H1 (cell line): ENCODE measurements at regions not wholly inside any gene's neighbourhood (a gene's known extent, or its start where the extent isn't known, plus 50 kb on each side); places are given as distances from the start of the nearest gene placed in this dataset.

Experiments used
- CTCF ChIA-PET: fragments of 300-600 bp; sonication (Branson Sonifier 250); formaldehyde crosslinking; loops from one replicate; lab custom pipeline; 2021; ENCODE audit not compliant: partially characterized antibody; lab: Charles Lee
- POLR2A ChIA-PET: fragments of 300-600 bp; sonication (Branson Sonifier 250); formaldehyde crosslinking; loops from one replicate; lab custom pipeline; 2021; ENCODE audit warnings: inconsistent platforms; ENCODE audit not compliant: partially characterized antibody; lab: Charles Lee
- DNase-seq, 2 experiments: peaks; one replicate each; pipeline versions ENCODE4 v3.0.0 to v3.0.0-alpha.2; 2010 to 2022; ENCODE audit warnings: low spot score in 2 of 2, low read depth in 1 of 2, mixed read lengths in 1 of 2
- FAIRE-seq: peaks from 2 replicates; lab custom pipeline; 2011; peaks lifted over from hg19 to GRCh38; lab: Jason Lieb, UNC
- H2AFZ ChIP-seq: 2 replicates; pipeline ENCODE4 v1.8.1; 2012; ENCODE audit warnings: low read length, inconsistent platforms
- H2AK5ac ChIP-seq: 2 replicates; pipeline ENCODE4 v1.6.1; 2013; ENCODE audit warnings: low read depth, low read length
- H2BK120ac ChIP-seq: replicated peaks from 2 replicates; pipeline ENCODE3; 2013; ENCODE audit warnings: low read depth, low read length, inconsistent platforms
- H2BK12ac ChIP-seq: 2 replicates; pipeline ENCODE4 v1.6.1; 2013; ENCODE audit warnings: low read depth, low read length
- H2BK15ac ChIP-seq: 2 replicates; pipeline ENCODE4 v1.6.1; 2013; ENCODE audit warnings: low read length
- H2BK20ac ChIP-seq: 2 replicates; pipeline ENCODE4 v1.6.1; 2013; ENCODE audit warnings: low read length
- H2BK5ac ChIP-seq: 2 replicates; pipeline ENCODE4 v1.6.1; 2013; ENCODE audit warnings: low read depth, low read length
- H3K14ac ChIP-seq: 2 replicates; pipeline ENCODE4 v1.6.1; 2013; ENCODE audit warnings: inconsistent platforms; ENCODE audit not compliant: insufficient read length
- H3K18ac ChIP-seq: 2 replicates; pipeline ENCODE4 v1.6.1; 2013; ENCODE audit warnings: low read length; ENCODE audit errors: extremely low read depth
- H3K23ac ChIP-seq: 2 replicates; pipeline ENCODE4 v1.6.1; 2013; ENCODE audit warnings: inconsistent platforms; ENCODE audit not compliant: insufficient read length
- H3K23me2 ChIP-seq: 2 replicates; pipeline ENCODE4 v1.6.1; 2013; ENCODE audit warnings: low read depth, low read length
- H3K27ac ChIP-seq: 2 replicates; pipeline ENCODE4 v1.6.1; 2011; ENCODE audit warnings: low read depth, low read length, inconsistent platforms
- H3K27me3 ChIP-seq, 4 experiments: replicated peaks in 1 of 4; 1 replicate in 1 of 4; 2 replicates in 3 of 4; pipeline versions ENCODE4 v1.6.1 to v1.8.1; 2011 to 2013; ENCODE audit warnings: low read length in 3 of 4, mild to moderate bottlenecking in 3 of 4, inconsistent platforms in 2 of 4, mixed read lengths in 2 of 4, moderate library complexity in 1 of 4; ENCODE audit not compliant: control insufficient read depth in 3 of 4, insufficient read depth in 3 of 4; ENCODE audit errors: extremely low read depth in 1 of 4
- H3K36me3 ChIP-seq, 4 experiments: 2 replicates each; pipeline versions ENCODE4 v1.6.1 to v1.8.1; 2011 to 2013; ENCODE audit warnings: mild to moderate bottlenecking in 4 of 4, low read length in 3 of 4, moderate library complexity in 2 of 4, control low read depth in 1 of 4, inconsistent platforms in 1 of 4; ENCODE audit not compliant: insufficient read depth in 4 of 4, control insufficient read depth in 2 of 4
- H3K4ac ChIP-seq: replicated peaks from 2 replicates; pipeline ENCODE3; 2013; ENCODE audit warnings: low read length, low read depth, mixed read lengths, inconsistent platforms; ENCODE audit not compliant: insufficient read length
- H3K4me1 ChIP-seq, 4 experiments: replicated peaks in 1 of 4; 1 replicate in 1 of 4; 2 replicates in 3 of 4; pipeline versions ENCODE4 v1.6.1 to v1.8.1; 2011 to 2013; ENCODE audit warnings: low read length in 3 of 4, inconsistent platforms in 2 of 4, mixed read lengths in 1 of 4; ENCODE audit not compliant: insufficient read depth in 4 of 4, control insufficient read depth in 3 of 4
- H3K4me2 ChIP-seq, 2 experiments: 2 replicates each; pipeline versions ENCODE4 v1.6.1 to v1.8.1; 2011 to 2013; ENCODE audit warnings: low read depth in 2 of 2, low read length in 2 of 2, control low read depth in 1 of 2, inconsistent platforms in 1 of 2, mild to moderate bottlenecking in 1 of 2; ENCODE audit not compliant: insufficient read depth in 1 of 2
- H3K4me3 ChIP-seq, 4 experiments: fragments of 200-600, 300-600 bp in 1 of 4; sonication (generic), shearing (Covaris generic), sonication (Bioruptor Twin) in 1 of 4; 2 replicates each; pipeline versions ENCODE4 v1.5.1 to v1.8.1; 2011 to 2016; ENCODE audit warnings: low read length in 4 of 4, low read depth in 3 of 4, control low read depth in 2 of 4, inconsistent platforms in 2 of 4, mild to moderate bottlenecking in 2 of 4, mixed read lengths in 1 of 4, moderate library complexity in 1 of 4; ENCODE audit not compliant: insufficient read depth in 2 of 4; ENCODE audit errors: extremely low read depth in 1 of 4
- H3K56ac ChIP-seq: replicated peaks from 2 replicates; pipeline ENCODE3; 2013; ENCODE audit warnings: low read depth, mild to moderate bottlenecking, mixed read lengths, low read length, inconsistent platforms; ENCODE audit not compliant: insufficient read length
- H3K79me1 ChIP-seq: 2 replicates; pipeline ENCODE4 v1.6.1; 2013; ENCODE audit warnings: low read depth, low read length, control low read depth
- H3K79me2 ChIP-seq, 2 experiments: 2 replicates each; pipeline versions ENCODE4 v1.6.1 to v1.8.1; 2012 to 2013; ENCODE audit warnings: low read length in 2 of 2, mild to moderate bottlenecking in 2 of 2, inconsistent platforms in 1 of 2; ENCODE audit not compliant: insufficient read depth in 2 of 2, control insufficient read depth in 1 of 2
- H3K9ac ChIP-seq, 4 experiments: replicated peaks in 1 of 4; 1 replicate in 1 of 4; 2 replicates in 3 of 4; pipeline versions ENCODE4 v1.6.1 to v1.8.1; 2011 to 2013; ENCODE audit warnings: low read depth in 3 of 4, low read length in 3 of 4, control low read depth in 2 of 4, mild to moderate bottlenecking in 2 of 4, moderate library complexity in 2 of 4, inconsistent platforms in 1 of 4; ENCODE audit errors: extremely low read depth in 1 of 4
- H3K9me3 ChIP-seq, 2 experiments: 2 replicates each; pipeline versions ENCODE4 v1.6.1 to v1.8.1; 2012 to 2013; ENCODE audit warnings: mild to moderate bottlenecking in 2 of 2, moderate library complexity in 2 of 2, control low read depth in 1 of 2, inconsistent platforms in 1 of 2, low read depth in 1 of 2, low read length in 1 of 2, mixed read lengths in 1 of 2; ENCODE audit not compliant: insufficient read depth in 2 of 2
- H4K20me1 ChIP-seq, 2 experiments: replicated peaks in 1 of 2; 2 replicates each; pipeline versions ENCODE3 to v1.8.1; 2011 to 2013; ENCODE audit warnings: inconsistent platforms in 2 of 2, low read length in 2 of 2, mild to moderate bottlenecking in 1 of 2; ENCODE audit not compliant: insufficient read depth in 2 of 2, control insufficient read depth in 1 of 2
- H4K5ac ChIP-seq: 2 replicates; pipeline ENCODE4 v1.6.1; 2013; ENCODE audit warnings: low read length, low read depth, mixed read lengths, inconsistent platforms; ENCODE audit not compliant: insufficient read length
- H4K8ac ChIP-seq: 2 replicates; pipeline ENCODE4 v1.8.0; 2013; ENCODE audit warnings: mild to moderate bottlenecking, moderate library complexity, low read length, inconsistent platforms; ENCODE audit not compliant: insufficient read depth; ENCODE audit errors: extremely low read depth
- H4K91ac ChIP-seq: replicated peaks from 2 replicates; pipeline ENCODE3; 2013; ENCODE audit warnings: low read length, mixed read lengths, inconsistent platforms; ENCODE audit not compliant: insufficient read length
- ASH2L ChIP-seq: fragments of 200-600, 300-600 bp; sonication (generic); IDR thresholded peaks from one replicate; pipeline ENCODE4 v1.7.1; 2017; ENCODE audit warnings: low read length
- CBX5 ChIP-seq: fragments of 300-800, 300-1000 bp; sonication (generic); IDR thresholded peaks from 2 replicates; pipeline ENCODE4 v1.7.1; 2016; ENCODE audit warnings: antibody characterized with exemption, low read length, low read depth
- GABPA ChIP-seq: IDR thresholded peaks from 2 replicates; pipeline ENCODE4 v1.6.1; 2011; ENCODE audit warnings: mild to moderate bottlenecking, low read length, moderate library complexity, borderline replicate concordance; ENCODE audit not compliant: insufficient read depth
- TAF1 ChIP-seq: IDR thresholded peaks from 2 replicates; pipeline ENCODE4 v1.6.1; 2011; ENCODE audit warnings: mild to moderate bottlenecking, low read depth, low read length
- WGBS, 2 experiments: shearing (Covaris generic) in 1 of 2; methylation state at CpG; one replicate each; pipeline versions ENCODE4 v1.1.6 to v1.1.7; 2013 to 2015; ENCODE audit warnings: low lambda C conversion rate in 2 of 2, mixed read lengths in 2 of 2, inconsistent platforms in 1 of 2, low coverage in 1 of 2, missing lambda C conversion rate in 1 of 2; ENCODE audit not compliant: insufficient replicate concordance in 2 of 2, insufficient coverage in 1 of 2, insufficient read length in 1 of 2; ENCODE audit errors: extremely low coverage in 1 of 2, missing lambda C conversion rate in 1 of 2; 5-methylcytosine and 5-hydroxymethylcytosine counted together

GRCh38 chr1:94319319-94320102 lies 82.1 kb upstream of the ARHGAP29 start:
- CTCF ChIA-PET: interaction anchor here (1.0 to 4.3 kb wide), 7 partner anchors 10 to 294 kb away, joined by 3 to 26 read pairs (median 7); no protein-coding TSS in a partner anchor
- Histone ChIP-seq H3K14ac (no peak overlapping the region), H3K79me2 (no peaks in the 10 kb centered on the region), H3K4ac (no peak overlapping the region), H3K23ac (no peak overlapping the region), H3K4me2 (peak overlapping the region in 1 of 2 experiments; percentile 34; a peak in 2 of 4 replicates), H3K23me2 (no peaks in the 10 kb centered on the region), H4K8ac (no peak overlapping the region), H3K56ac (no peak overlapping the region), H2BK20ac (peak overlapping the region; percentile 69; the same call in 1 of the 2 replicates), H3K9ac (no peak overlapping the region), H2AK5ac (no peak overlapping the region), H2BK15ac (no peak overlapping the region), H2AFZ (no peak overlapping the region), H3K9me3 (no peaks in the 10 kb centered on the region), H4K91ac (no peak overlapping the region), H4K5ac (no peak overlapping the region), H3K18ac (no peak overlapping the region), H3K4me3 (no peak overlapping the region), H2BK5ac (peak overlapping the region; percentile 17; the same call in 1 of the 2 replicates), H4K20me1 (no peaks in the 10 kb centered on the region), H3K79me1 (no peaks in the 10 kb centered on the region), H3K27ac (no peak overlapping the region), H3K27me3 (no peaks in the 10 kb centered on the region; a peak in 1 of 7 replicates), H2BK12ac (no peak overlapping the region), H3K4me1 (peaks cover 0 to 3% (median 2%) of the 10 kb centered on the region in 4 experiments; a peak in 4 of 7 replicates), H3K36me3 (no peaks in the 10 kb centered on the region), H2BK120ac (no peak overlapping the region)
- DNase-seq (no peak), FAIRE-seq (no peak)
- 49% methylated on average over 8 of the region's 8 CpGs; no CpG with 5 or more reads in 1 of the 2 experiments for WGBS, 2 experiments
- TF ChIP-seq CBX5 (no peak), TAF1 (no peak), GABPA (no peak), ASH2L (no peak)
- POLR2A ChIA-PET: no interaction called here
